CD4-positive, alpha-beta T cell treated with Interleukin-17A for 4 hours (primary cell): ENCODE measurements at regions not wholly inside any gene's neighbourhood (a gene's known extent, or its start where the extent isn't known, plus 50 kb on each side); places are given as distances from the start of the nearest gene placed in this dataset.

Experiments used
- DNase-seq: peaks from one replicate; pipeline ENCODE4 v3.0.0-alpha.2; 2020; ENCODE audit warnings: mixed read lengths

DNA sequence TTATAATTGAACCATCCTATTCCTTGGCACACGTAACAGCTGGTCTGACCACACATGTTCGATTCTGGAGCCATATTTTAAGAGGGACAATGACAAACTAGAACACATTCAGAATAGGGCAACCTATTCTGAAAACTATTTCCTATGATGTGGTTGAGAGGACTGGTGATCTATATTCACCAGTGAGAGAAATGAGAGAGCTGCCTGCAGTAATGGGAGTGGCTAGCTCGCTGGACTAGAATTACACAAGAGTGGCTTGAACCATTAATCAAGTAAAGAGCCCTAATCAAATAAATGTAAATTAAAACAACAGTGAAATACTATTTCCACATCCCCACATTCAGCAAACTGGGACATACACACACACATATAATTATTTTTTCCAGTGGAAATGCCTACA lies 55.3 kb upstream of the LY86 start:
- no peak for DNase-seq

GRCh38 chr6:6534399-6534798 lies 54.1 kb upstream of the LY86 start:
- no peak for DNase-seq

GRCh38 chr6:6537488-6538260 lies 50.8 kb upstream of the LY86 start:
- no peak for DNase-seq

GRCh38 chr6:6538261-6538660 lies 50.3 kb upstream of the LY86 start:
- DNase-seq = no peak
